Motor neuron (in vitro differentiated cells): ENCODE measurements at regions not wholly inside any gene's neighbourhood (a gene's known extent, or its start where the extent isn't known, plus 50 kb on each side); places are given as distances from the start of the nearest gene placed in this dataset.

Experiments used
- ATAC-seq, 8 experiments: fragments of 200-7000 bp; cut with Tn5 transposase; replicated peaks in 6 of 8; 2 replicates each; pipeline ENCODE4 v1.8.0; 2021; ENCODE audit warnings: mild to moderate bottlenecking in 8 of 8, moderate library complexity in 8 of 8
- H3K27ac ChIP-seq, 2 donors: fragments of 250-450 bp; sonication (Bioruptor Pico); 2 replicates each; pipeline ENCODE4 v1.9.0; 2021; ENCODE audit warnings: antibody characterized with exemption in 2 of 2, mild to moderate bottlenecking in 2 of 2, moderate library complexity in 1 of 2
- H3K4me1 ChIP-seq, 2 donors: fragments of 250-450 bp; sonication (Bioruptor Pico); replicated peaks in 1 of 2; 2 replicates each; pipeline ENCODE4 v1.6.1; 2021; ENCODE audit warnings: antibody characterized with exemption in 2 of 2, mild to moderate bottlenecking in 2 of 2, moderate library complexity in 1 of 2
- H3K4me3 ChIP-seq, 5 donors: fragments of 250-450 bp; sonication (Bioruptor Pico); 2 replicates each; pipeline ENCODE4 v1.9.0; 2021; ENCODE audit warnings: antibody characterized with exemption in 5 of 5, mild to moderate bottlenecking in 5 of 5, moderate library complexity in 4 of 5
- WGBS, 10 experiments: fragments of 450-650 bp; shearing (Covaris generic); methylation state at CpG; one replicate each; pipeline ENCODE4 v1.0.0; 2022; 5-methylcytosine and 5-hydroxymethylcytosine counted together
- in situ Hi-C, 9 experiments: fragments of 400-800 bp; cut with MboI; loops; one replicate each; pipeline ENCODE4 v1.15.0; 2021; ENCODE audit warnings: low sequenced_read_pairs in 9 of 9, low pct_unique_long_range_greater_than_20kb in 2 of 9; ENCODE audit not compliant: unreplicated experiment in 9 of 9

GRCh38 chr7:123401295-123401694 is 133.1 kb downstream of the IQUB start:
- in situ Hi-C loops: no loop called here
- Histone ChIP-seq H3K27ac (no peak overlapping the region), H3K4me1 (no peaks in the 10 kb centered on the region), H3K4me3 (no peak overlapping the region)
- ATAC-seq: no peak
- WGBS, 10 experiments: 7 to 82% (median 60%) methylated on average over 1 to 4 of the region's 6 CpGs; no CpG with 5 or more reads in 2 of the 10 experiments

- H3K27ac ChIP-seq: no peak overlapping the region
- no peak for ATAC-seq
Measured at GRCh38 chr7:123400196-123400595, 134.2 kb downstream of the IQUB start.

GRCh38 chr7:123398921-123399320 is 135.5 kb downstream of the IQUB start:
- no peak for ATAC-seq
- no peak overlapping the region for H3K4me3 ChIP-seq
- H3K27ac ChIP-seq: no peak overlapping the region
- H3K4me1 ChIP-seq: no peaks in the 10 kb centered on the region
- in situ Hi-C loops: no loop called here

More at GRCh38 chr7:123400196-123400595, 134.2 kb downstream of the IQUB start:
- Histone ChIP-seq H3K4me3 (no peak overlapping the region), H3K4me1 (no peaks in the 10 kb centered on the region)
- in situ Hi-C loops: no loop called here

GRCh38 chr7:123397746-123398338 is 136.6 kb downstream of the IQUB start:
- in situ Hi-C loops: no loop called here
- 0 to 92% (median 81%) methylated on average over 1 to 6 of the region's 6 CpGs for WGBS, 10 experiments
- no peak overlapping the region for H3K4me3 ChIP-seq
- no peaks in the 10 kb centered on the region for H3K4me1 ChIP-seq
- no peak overlapping the region for H3K27ac ChIP-seq
- ATAC-seq: no peak

- Histone ChIP-seq H3K4me1 (no peaks in the 10 kb centered on the region), H3K4me3 (no peak overlapping the region), H3K27ac (no peak overlapping the region)
- WGBS, 10 experiments: 0 to 100% (median 40%) methylated on average over 1 to 6 of the region's 6 CpGs; no CpG with 5 or more reads in 1 of the 10 experiments
- in situ Hi-C loops: no loop called here
- ATAC-seq: peak in 1 of 8 experiments; percentile 24
Measured at GRCh38 chr7:123393623-123394022, 140.8 kb downstream of the IQUB start.

GRCh38 chr7:123372368-123372767 is 162.0 kb downstream of the IQUB start:
- in situ Hi-C loops: no loop called here
- no peak overlapping the region for H3K4me3 ChIP-seq
- 0 to 100% (median 81%) methylated on average over 1 of the region's 1 CpG for WGBS, 10 experiments
- ATAC-seq: peak in 4 of 8 experiments; percentile 38 to 78 (median 48)
- H3K27ac ChIP-seq: no peak overlapping the region
- no peaks in the 10 kb centered on the region for H3K4me1 ChIP-seq

- in situ Hi-C loops: no loop called here
- Histone ChIP-seq H3K27ac (no peak overlapping the region), H3K4me3 (no peak overlapping the region), H3K4me1 (no peaks in the 10 kb centered on the region)
- 6 to 89% (median 84%) methylated on average over 1 to 5 of the region's 5 CpGs; no CpG with 5 or more reads in 2 of the 10 experiments for WGBS, 10 experiments
- ATAC-seq: peak in 3 of 8 experiments; percentile 36 to 66 (median 55)
Measured at GRCh38 chr7:123367484-123368122, 166.8 kb downstream of the IQUB start.

GRCh38 chr7:123367031-123367430 is 167.3 kb upstream of the SLC13A1 start:
- in situ Hi-C loops: no loop called here

GRCh38 chr7:123366626-123367025 is 166.9 kb upstream of the SLC13A1 start:
- Histone ChIP-seq H3K4me1 (no peaks in the 10 kb centered on the region), H3K4me3 (no peak overlapping the region), H3K27ac (no peak overlapping the region)
- no peak for ATAC-seq
- in situ Hi-C loops: no loop called here

More at GRCh38 chr7:123367031-123367430, 167.3 kb upstream of the SLC13A1 start:
- 0 to 100% (median 74%) methylated on average over 2 to 4 of the region's 4 CpGs for WGBS, 10 experiments
- H3K4me3 ChIP-seq: no peak overlapping the region
- H3K27ac ChIP-seq: no peak overlapping the region
- no peak for ATAC-seq
- H3K4me1 ChIP-seq: no peaks in the 10 kb centered on the region

- Histone ChIP-seq H3K4me3 (no peak overlapping the region), H3K4me1 (peaks cover 6 to 9% of the 10 kb centered on the region in 2 donors), H3K27ac (no peak overlapping the region)
- 0 to 100% (median 62%) methylated on average over 1 to 2 of the region's 2 CpGs for WGBS, 10 experiments
- in situ Hi-C loops: no loop called here
- ATAC-seq: peak in 1 of 8 experiments; percentile 22
Measured at GRCh38 chr7:123360631-123361030, 160.9 kb upstream of the SLC13A1 start.

- ATAC-seq: peak; percentile 96 to 99 (median 98)
- Histone ChIP-seq H3K27ac (peak overlapping the region; percentile 63 to 70), H3K4me3 (peak overlapping the region in 1 of 5 donors; percentile 18), H3K4me1 (peaks cover 6 to 9% of the 10 kb centered on the region in 2 donors)
- 0 to 21% (median 7%) methylated on average over 1 to 5 of the region's 5 CpGs; no CpG with 5 or more reads in 1 of the 10 experiments for WGBS, 10 experiments
- in situ Hi-C loops: no loop called here
Measured at GRCh38 chr7:123355576-123356190, 155.9 kb upstream of the SLC13A1 start.

GRCh38 chr7:123352973-123353372 is 153.2 kb upstream of the SLC13A1 start:
- Histone ChIP-seq H3K4me3 (no peak overlapping the region), H3K27ac (no peak overlapping the region), H3K4me1 (peaks cover 6 to 9% of the 10 kb centered on the region in 2 donors)
- ATAC-seq: no peak
- in situ Hi-C loops: no loop called here
- 0 to 100% (median 92%) methylated on average over 1 to 2 of the region's 2 CpGs; no CpG with 5 or more reads in 1 of the 10 experiments for WGBS, 10 experiments

GRCh38 chr7:123351516-123352505 is 152.0 kb upstream of the SLC13A1 start:
- ATAC-seq: no peak
- 0 to 94% (median 83%) methylated on average over 2 to 7 of the region's 7 CpGs for WGBS, 10 experiments
- Histone ChIP-seq H3K4me1 (peaks cover 6 to 9% of the 10 kb centered on the region in 2 donors), H3K4me3 (no peak overlapping the region), H3K27ac (no peak overlapping the region)
- in situ Hi-C loops: no loop called here
